ENCODE measurements at regions not wholly inside any gene's neighbourhood (a gene's known extent, or its start where the extent isn't known, plus 50 kb on each side); places are given as distances from the start of the nearest gene placed in this dataset.

DNA sequence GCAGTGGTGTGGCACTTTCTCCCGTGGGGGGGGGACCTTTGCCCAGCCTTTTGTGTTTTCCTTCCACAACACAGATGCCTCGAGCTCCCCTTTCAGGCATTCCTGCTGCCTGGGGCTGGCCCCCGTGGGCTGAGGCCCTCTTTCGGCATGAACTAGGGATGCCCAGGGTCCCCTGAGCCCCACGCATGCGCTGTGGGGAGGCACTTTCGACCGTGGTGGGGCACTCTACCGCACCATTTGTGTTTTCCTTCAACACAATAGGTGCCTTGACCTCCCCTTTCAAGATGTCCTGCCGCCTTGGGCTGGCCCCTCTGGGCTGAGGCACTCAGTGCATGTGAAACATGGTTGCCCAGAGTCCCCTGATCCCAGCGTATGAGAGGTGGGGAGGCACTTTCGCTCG is 363.7 kb downstream of the ALG10 start:
- DNase-seq: no peak

DNA sequence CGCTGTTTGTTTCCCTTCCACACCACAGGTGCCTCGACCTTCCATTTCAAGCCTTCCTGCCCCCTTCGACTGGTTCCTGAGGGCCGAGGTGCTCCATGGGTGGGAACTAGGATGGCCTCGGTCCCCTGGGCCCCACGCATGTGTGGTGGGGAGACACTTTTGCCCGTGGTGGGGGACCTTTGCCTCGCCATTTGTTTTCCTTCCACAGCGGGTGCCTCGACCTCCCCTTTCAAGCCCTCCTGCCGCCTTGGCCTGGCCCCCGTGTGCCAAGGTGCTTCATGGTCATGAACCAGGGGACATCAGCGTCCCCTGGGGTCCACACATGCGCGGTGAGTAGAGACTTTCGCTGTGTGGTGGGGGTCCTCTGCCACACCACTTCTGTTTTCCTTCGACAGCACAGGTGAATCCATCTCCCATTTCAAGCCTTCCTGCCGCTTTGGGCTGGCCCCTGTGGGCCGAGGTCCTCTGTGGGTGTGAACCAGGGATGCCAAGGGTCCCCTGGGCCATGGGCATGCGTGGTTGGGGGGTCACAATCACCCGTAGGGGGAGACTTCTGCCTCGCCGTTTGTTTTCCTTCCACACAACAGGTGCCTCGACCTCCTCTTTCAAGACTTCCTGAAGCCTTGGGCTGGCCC is 364.4 kb downstream of the ALG10 start:
- no peak for DNase-seq

DNA sequence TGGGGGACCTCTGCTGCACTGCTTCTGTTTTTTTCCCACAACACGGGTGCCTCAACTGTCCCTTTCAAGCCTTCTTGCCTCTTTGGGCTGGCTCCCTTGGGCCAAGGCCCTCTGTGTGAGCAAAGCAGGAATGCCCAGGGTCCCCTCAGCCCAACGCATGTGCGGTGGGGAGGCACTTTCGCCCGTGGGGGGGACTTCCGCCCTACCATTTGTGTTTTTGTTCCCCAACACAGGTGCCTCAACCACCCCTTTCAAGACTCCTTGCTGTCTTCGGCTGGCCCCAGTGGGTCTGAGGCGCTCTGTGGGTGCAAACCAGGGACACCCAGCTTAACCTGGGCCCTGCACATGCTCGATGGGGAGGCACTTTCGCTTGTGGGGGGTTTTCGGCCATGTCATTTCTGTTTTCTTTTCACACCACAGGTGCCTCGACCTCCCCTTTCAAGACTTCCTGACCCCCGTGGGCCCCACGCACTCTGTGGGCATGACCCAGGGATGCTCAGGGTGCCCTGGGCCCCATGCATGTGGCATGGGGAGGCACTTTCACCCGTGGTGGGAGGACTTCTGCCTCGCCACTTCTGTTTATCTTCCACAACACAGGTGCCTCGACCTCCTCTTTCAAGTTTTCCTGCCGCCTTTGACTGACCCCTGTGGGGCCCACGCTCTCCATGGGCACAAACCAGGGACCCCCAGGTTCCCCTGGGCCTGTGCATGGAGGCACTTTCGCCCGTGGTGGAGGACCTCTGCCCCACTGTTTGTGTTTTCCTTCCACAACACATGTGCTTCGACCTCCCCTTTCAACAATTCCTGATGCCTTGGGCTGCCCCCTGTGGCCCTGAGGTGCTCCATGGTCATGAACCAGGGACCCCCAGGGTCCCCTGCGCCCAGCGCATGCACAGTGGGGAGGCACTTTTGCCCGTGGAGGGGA is 365.7 kb downstream of the ALG10 start:
- no peak for DNase-seq

DNA sequence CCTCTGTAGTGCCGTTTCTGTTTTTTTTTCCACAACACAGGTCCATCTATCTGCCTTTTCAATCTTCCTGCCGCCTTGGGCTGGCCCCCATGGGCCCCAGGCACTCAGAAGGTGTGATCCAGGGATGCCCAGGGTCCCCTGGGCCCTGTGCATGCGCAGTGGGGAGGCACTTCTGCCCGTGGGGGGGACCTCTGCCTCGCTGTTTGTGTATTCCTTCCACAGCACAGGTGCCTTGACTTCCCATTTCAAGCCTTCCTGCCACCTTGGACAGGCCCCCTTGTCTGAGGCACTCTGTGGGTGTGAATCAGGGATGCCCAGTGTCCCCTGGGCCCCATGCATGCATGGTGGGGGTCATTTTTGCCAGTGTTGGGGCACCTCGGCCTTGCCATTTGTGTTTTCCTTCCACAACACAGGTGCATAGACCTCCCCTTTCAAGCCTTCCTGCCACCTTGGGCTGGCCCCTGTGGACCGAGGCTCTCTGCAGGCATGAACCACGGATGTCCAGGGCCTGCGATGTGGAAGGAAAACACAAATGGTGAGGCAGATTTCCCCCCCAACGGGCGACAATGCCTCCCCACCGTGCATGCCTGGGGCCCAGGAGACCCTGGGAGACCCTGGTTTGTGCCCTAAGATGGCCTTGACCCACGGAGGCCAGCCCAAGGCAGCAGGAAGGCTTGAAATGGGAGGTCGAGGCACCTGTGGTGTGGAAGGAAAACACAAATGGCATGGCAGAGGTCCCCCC is 366.5 kb downstream of the ALG10 start:
- no peak for DNase-seq

DNA sequence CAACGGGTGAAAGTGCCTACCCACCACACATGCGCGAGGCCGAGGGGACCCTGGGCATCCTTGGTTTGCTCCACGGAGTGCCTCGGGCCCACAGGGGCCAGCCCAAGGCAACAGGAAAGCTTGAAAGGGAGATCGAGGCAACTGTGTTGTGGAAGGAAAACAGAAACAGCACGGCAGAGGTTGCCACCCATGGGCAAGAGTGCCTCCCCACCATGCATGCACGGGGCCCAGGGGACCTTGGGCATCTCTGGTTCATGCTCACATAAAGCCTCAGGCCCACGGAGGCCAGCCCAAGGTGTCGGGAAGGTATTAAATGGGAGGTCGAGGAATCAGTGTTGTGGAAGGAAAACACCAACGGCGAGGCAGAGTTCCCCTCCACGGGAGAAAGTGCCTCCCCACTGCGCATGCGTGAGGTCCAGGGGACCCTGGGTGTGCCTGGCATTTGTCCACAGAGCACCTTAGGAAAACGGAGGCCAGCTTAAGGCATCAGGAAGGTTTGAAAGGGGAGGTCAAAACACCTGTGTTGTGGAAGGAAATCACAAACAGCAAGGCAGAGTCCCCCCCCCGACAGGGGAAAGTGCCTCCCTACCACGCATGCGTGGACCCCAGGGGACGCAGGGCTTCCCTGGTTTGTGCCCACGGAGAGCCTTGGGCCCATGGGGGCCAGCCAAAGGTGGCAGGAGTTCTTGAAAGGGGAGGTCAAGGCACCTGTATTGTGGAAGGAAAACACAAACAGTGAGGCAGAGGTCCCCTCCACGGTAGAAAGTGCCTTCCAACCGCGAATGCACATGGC is 367.3 kb downstream of the ALG10 start:
- DNase-seq: no peak

DNA sequence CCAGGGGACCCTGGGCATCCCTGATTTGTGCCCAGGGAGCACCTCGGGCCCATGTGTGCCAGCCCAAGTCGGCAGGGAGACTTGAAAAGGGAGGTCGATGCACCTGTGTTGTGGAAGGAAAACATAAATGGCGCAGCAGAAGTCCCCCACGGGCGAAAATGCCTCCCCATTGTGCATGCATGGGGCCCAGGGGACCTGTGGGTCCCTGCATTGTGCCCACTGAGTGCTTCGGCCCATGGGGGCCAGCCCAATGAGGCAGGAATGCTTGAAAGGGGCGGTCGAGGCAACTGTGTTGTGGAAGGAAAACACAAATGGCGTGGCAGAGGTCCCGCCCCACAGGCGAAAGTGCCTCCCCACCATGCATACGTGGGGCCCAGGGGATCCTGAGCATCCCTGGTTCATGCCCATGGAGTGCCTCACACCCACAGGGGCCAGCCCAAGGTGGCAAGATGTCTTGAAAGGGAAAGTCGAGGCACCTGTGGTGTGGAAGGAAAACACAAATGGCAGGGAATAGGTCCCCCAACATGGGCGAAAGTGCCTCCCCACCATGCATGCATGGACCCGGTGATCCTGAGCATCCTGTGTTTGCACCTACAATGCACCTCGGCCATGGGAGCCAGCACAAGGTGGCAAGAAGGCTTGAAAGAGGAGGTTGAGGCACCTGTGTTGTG is 368.0 kb downstream of the ALG10 start:
- DNase-seq: no peak

DNA sequence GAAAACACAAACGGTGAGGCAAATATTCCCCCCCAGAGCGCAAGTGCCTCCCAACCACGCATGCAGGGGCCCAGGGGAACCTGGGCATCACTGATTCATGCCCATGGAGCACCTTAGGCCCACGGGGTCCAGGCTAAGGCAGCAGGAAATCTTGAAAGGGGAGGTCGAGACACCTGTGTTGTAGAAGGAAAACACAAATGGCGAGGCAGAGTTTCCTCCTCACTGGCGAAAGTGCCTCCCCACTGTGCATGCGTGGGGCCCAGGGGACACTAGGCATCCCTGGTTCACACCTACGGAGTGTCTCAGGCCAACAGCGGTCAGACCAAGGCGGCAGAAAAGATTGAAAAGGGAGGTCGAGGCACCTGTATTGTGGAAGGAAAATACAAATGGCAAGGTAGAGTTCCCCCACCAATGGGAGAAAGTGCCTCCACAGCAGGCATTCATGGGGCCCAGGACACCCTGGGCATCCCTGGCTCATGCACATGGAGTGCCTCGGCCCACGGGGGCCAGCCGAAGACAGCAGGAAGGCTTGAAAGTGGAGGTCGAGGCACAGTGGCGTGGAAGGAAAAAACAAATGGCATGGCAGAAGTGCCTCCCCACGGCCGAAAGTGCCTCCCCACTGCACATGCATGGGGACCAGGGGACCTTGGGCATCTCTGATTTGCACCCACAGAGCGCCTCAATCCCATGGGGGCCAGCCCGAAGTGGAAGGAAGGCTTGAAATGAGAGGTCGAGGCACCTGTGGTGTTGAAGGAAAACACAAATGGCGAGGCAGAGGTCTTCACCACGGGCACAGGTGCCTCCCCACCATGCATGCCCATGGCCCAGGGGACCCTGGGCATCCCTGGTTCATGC is 368.8 kb downstream of the ALG10 start:
- DNase-seq: no peak

DNA sequence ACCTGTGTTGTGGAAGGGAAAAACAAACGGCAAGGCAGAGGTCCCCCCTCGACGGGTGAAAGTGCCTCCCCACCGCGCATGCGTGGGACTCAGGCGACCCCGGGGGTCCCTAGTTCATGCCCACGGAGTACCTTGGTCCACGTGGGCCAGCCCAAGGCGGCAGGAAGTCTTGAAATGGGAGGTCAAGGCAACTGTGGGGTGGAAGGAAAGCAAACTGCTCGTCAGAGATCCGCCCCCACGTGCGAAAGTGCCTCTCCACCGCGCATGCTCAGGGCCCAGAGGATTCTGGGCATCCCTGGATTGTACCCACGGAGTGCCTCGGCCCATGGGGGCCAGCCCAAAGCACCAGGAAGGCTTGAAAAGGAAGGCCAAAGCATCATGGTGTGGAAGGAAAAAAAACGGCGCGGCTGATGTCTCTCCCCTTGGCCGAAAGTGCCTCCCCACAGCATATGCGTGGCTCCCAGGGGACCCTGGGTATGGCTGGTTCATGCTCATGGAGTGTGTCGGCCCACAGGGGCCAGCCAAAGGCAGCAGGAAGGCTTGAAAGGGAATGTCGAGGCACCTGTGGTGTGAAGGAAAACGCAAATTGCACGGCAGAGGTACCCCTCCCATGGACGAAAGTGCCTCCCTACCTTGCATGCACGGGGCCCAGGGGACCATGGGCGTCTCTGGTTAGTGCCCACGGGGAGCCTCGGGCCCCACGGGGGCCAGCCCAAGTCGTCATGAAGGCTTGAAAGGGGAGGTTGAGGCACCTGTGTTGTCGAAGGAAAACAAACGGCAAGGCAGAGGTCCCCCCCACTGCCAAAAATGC is 369.7 kb downstream of the ALG10 start:
- DNase-seq: no peak

DNA sequence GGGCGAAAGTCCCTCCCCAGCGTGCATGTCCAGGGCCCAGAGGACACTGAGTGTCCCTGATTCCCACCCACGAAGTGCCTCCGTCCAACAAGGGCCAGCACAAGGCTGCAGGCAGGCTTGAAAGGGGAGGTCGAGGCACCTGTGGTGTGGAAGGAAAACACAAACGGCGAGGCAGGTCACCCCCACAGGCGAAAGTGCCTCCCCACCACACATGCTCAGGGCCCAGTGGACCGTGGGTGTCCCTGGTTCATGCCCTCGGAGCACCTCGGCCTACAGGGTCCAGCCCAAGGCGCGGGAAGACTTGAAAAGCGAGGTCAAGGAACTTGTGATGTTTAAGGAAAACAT is 370.4 kb downstream of the ALG10 start:
- no peak for DNase-seq

DNA sequence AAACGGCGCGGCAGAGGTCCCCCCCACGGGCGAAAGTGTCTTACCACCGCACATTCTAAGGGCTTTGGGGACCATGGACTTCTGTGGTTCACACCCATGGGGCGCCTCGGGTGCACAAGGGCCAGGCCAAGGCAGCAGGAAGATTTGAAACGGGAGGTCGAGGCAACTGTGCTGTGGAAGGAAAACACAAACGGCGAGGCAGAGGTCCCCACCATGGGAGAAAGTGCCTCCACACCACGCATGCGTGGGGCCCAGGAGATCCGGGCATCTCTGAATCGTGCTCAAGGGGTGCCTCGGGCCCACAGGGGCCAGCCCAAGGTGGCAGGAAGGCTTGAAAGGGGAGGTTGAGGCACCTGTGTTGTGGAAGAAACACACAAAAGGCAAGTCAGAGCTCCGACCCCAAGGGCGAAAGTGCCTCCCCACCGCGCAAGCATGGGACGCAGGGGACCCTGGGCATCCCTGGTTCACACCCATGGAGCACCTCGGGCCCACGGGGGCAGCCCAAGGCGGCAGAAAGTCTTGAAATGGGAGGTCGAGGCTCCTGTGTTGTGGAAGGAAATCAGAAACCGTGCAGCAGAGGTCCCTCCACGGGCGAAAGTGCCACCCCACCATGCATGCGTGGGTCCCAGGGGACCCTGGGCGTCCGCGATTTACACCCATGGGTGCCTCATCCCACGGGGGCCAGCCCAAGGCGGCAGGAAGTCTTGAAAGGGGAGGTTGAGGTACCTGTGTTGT is 371.0 kb downstream of the ALG10 start:
- DNase-seq: no peak

DNA sequence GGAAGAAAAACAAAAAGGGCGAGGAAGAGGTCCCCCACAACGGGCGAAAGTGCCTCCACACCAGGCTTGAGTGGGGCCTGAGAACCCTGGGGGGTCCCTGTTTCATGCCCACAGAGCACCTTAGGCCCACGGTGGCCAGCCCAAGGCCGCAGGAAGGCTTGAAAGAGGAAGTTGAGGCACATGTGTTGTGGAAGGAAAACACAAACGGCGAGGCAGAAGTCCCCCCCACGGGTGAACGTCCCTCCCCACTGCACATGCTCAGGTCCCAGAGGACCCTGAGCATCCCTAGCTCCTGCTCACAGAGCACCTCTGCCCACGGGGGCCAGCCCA is 371.5 kb downstream of the ALG10 start:
- no peak for DNase-seq

DNA sequence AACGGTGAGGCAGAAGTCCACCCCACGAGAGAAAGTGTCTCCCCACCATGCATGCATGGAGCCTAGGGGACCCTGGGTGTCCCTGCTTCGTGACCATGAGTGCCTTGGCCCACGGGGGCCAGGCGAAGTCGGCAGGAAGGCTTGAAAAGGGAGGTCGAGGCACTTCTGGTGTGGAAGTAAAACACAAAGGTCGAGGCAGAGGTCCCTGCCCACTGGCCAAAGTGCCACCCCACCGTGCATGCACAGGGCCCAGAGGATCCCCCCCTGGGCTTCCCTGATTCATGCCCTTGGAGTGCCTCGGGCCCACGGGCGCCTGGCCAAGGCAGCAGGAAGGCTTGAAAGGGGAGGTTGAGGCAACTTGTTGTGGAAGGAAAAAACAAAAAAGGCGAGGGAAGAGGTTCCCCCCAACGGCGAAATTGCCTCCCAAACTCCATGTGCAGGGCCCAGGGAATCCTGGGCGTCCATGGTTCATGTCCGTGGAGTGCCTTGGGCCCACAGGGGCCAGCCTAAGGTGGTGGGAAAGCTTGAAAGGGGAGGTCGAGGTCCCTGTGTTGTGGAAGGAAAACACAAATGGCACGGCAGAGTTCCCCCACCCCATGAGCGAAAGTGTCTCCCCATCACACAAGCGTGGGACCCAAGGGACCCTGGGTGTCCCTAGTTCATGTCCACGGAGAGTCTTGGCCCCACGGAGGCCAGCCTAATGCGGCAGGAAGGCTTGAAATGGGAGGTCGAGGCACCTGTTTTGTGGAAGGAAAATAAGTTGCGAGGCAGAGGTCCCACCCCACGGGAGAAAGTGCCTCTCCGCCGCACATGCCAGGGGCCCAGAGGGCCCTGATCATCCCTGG is 372.1 kb downstream of the ALG10 start:
- no peak for DNase-seq

DNA sequence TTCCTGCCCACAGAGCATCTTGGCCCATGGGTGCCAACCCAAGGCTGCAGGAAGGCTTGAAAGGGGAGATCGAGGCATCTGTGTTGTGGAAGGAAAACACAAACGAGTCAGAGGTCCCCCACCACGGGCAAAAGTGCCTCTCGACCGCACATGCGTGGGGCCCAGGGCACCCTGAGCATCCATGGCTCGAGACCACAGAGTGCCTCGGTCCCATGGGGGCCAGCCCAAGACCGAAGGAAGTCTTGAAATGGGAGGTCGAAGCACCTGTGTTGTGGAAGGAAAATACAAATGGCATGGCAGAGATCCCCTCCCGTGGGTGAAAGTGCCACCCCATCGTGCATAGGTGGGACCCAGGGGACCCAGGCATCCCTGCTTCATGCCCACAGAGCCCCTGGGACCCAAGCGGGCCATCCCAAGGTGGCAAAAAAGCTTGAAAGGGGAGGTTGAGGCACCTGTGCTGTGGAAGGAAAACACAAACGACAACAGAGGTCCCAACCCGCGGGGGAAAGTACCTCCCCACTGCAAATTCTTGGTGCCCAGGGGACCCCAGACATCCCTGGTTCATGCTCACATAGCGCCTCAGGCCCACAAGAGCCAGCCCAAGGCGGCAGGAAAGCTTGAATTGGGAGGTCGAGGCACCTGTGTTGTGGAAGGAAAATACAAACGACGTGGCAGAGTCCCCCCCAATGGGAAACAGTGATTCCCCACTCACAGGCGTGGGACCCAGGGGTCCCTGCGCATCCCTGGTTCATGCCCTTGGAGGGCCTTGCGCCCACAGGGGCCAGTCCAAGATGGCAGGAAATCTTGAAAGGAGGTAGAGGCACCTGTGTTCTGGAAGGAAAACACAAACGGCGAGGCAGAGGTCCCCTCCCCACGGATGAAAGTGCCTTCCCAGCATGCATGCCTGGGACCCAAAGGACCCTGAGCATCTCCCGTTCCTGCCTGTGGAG is 373.0 kb downstream of the ALG10 start:
- no peak for DNase-seq

DNA sequence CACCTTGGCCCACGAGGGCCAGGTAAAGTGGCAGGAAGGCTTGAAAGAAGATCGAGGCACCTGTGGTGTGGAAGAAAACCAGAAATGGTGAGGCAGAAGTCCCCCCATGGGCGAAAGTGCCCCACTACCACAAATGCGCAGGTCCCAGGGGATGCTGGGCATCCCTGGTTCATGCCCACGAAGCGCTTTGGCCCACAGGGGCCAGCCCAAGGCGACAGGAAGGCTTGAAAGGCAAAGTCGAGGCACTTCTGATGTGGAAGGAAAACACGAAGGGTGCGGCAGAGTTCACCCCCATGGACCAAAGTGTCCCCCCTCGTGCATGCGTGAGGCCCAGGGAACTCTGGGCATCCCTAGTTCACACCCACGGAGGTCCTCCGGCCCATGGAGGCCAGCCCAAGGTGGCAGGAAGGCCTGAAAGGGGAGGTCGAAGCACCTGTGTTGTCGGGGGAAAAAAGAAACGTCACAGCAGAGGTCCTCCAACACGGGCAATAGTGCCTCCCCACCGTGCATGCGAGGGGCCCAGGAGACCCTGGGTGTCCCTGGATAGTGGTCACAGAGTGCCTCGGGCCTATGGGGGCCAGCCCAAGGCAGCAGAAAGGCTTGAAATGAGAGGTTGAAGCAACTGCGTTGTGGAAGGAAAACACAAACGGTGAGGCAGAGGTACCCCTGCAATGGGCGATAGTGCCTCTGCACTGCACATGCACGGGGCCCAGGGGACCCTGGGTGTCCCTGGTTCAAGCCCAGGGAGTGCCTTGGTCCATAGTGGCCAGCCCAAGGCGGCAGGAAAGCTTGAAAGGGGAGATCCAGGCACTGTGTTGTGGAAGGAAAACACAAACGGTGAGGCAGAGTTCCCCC is 373.9 kb downstream of the ALG10 start:
- DNase-seq: no peak

DNA sequence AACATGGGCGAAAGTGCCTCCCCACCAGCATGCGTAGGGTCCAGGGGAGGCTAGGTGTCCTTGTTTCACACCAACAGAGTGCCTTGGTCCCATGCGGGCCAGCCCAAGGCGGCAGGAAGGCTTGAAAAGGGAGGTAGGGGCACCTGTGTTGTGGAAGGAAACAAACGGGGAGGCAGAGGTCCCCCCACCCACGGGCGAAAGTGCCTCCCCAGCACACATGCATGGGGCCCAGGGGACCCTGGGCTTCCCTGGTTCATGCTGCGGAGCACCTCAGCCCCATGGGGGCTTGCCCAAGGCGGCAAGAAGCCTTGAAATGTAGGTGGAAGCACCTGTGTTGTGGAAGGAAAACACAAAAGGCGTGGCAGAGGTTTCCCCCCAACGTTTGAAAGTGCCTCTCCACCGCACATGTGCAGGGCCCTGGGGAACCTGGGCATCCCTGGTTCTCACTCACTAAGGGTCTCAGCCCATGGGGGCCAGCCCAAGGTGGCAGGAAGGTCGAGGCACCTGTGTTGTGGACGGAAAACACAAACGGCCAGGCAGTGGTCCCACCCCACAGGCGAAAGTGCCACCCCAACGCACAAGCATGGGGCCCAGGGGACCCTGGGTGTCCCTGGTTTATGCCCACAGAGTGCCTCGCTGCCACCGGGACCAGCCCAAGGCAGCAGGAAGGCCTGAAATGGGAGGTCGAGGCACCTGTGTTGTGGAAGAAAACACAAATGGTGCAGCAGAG is 374.7 kb downstream of the ALG10 start:
- no peak for DNase-seq
